ENCODE measurements at regions not wholly inside any gene's neighbourhood (a gene's known extent, or its start where the extent isn't known, plus 50 kb on each side); places are given as distances from the start of the nearest gene placed in this dataset.

GRCh38 chrX:143206966-143207365 lies 181.2 kb downstream of the SPANXN4 start:
- no peak overlapping the region for H2AFZ ChIP-seq (replicated peaks; ENCODE audit: low read length, poor library complexity)
- H3K14ac ChIP-seq (replicated peaks; ENCODE audit: low read depth, low read length) = no peak overlapping the region
- H4K5ac ChIP-seq (ENCODE audit: low read depth, low read length) = no peak overlapping the region
- intact Hi-C loops (cut with micrococcal nuclease) = no loop called here
- H3K36me3 ChIP-seq (ENCODE audit: control insufficient read depth, insufficient read depth, low read length) = no peaks in the 10 kb centered on the region
- no peak for TF ChIP-seq CTCF (conservative IDR thresholded peaks at IDR 0.05; ENCODE audit: low read depth, low read length)
- TF ChIP-seq RFX5 (IDR thresholded peaks at IDR 0.05; ENCODE audit: low read depth, low read length) = no peak
- TF ChIP-seq SMC3 (IDR thresholded peaks at IDR 0.05; ENCODE audit: low read depth, low read length) = no peak
- no peak for TF ChIP-seq RCOR1 (IDR thresholded peaks at IDR 0.05; ENCODE audit: insufficient replicate concordance, low read length)
- TF ChIP-seq CEBPB (IDR thresholded peaks at IDR 0.05; ENCODE audit: low read depth, low read length) = no peak
- TF ChIP-seq NFE2L2 (IDR thresholded peaks at IDR 0.05; ENCODE audit: low read depth, low read length) = no peak
- no peak for TF ChIP-seq BHLHE40 (IDR thresholded peaks at IDR 0.05; ENCODE audit: low read depth, low read length)
- TF ChIP-seq RAD21 (IDR thresholded peaks at IDR 0.05; ENCODE audit: low read length) = no peak
- TF ChIP-seq POLR2A (IDR thresholded peaks at IDR 0.05; ENCODE audit: low read depth, low read length) = no peak
- TF ChIP-seq MAZ (IDR thresholded peaks at IDR 0.05; ENCODE audit: borderline replicate concordance, low read depth, low read length) = no peak
- no peak for TF ChIP-seq FOS (IDR thresholded peaks at IDR 0.05; ENCODE audit: low read depth, low read length)
- no peak for TF ChIP-seq USF2 (IDR thresholded peaks at IDR 0.05; ENCODE audit: low read depth, low read length)
- TF ChIP-seq ELK1 (IDR thresholded peaks at IDR 0.05; ENCODE audit: borderline replicate concordance, low read depth, low read length) = no peak
- no peak for TF ChIP-seq MAFK (IDR thresholded peaks at IDR 0.05; ENCODE audit: low read depth, low read length)
- no peak for TF ChIP-seq MXI1 (IDR thresholded peaks at IDR 0.05; ENCODE audit: borderline replicate concordance, low read depth, low read length)
- ChIA-PET POLR2A (ENCODE audit: unreplicated experiment) (no interaction called here), CTCF (no interaction called here)
- no peak overlapping the region for H3K4me3 ChIP-seq (ENCODE audit: insufficient read depth, low read depth, low read length)
- H3K27ac ChIP-seq (ENCODE audit: insufficient read depth, low read length) = no peak overlapping the region
- H4K8ac ChIP-seq (ENCODE audit: low read depth in 2 of 2, low read length in 2 of 2) = no peak overlapping the region
- no peak overlapping the region for H2BK15ac ChIP-seq (ENCODE audit: low read depth, low read length)
- no peak for ATAC-seq (ENCODE audit: low read depth)
- DNase-seq = no peak
- H2AK5ac ChIP-seq (ENCODE audit: low read depth, low read length) = no peak overlapping the region
- H4K20me1 ChIP-seq (ENCODE audit: insufficient read depth, low read length) = no peaks in the 10 kb centered on the region
- H3K9me1 ChIP-seq (ENCODE audit: insufficient read depth, low read length) = no peaks in the 10 kb centered on the region
- WGBS, 2 experiments (ENCODE audit: extremely low coverage in 2 of 2, insufficient read length in 1 of 2) = no CpG with 5 or more reads among the region's 1 CpG
- dilution Hi-C loops (cut with HindIII; ENCODE audit: low sequenced_read_pairs, unreplicated experiment) = no loop called here
- no peaks in the 10 kb centered on the region for H3K79me1 ChIP-seq (ENCODE audit: low read depth in 1 of 2, low read length in 2 of 2)
- H3K18ac ChIP-seq (ENCODE audit: low read depth, low read length) = no peak overlapping the region
- no TSS peak for BruUV-seq (replicated peaks)
- no peak overlapping the region for H2BK20ac ChIP-seq (ENCODE audit: low read depth, low read length)
- no peak overlapping the region for H2BK5ac ChIP-seq (ENCODE audit: low read depth, low read length, poor library complexity, severe bottlenecking)
- no peaks in the 10 kb centered on the region for H3K4me1 ChIP-seq (ENCODE audit: control insufficient read depth, insufficient read depth, low read length)
- no peaks in the 10 kb centered on the region for H3K27me3 ChIP-seq (ENCODE audit: control insufficient read depth, insufficient read depth, low read length)
- H2BK120ac ChIP-seq (ENCODE audit: low read depth, low read length) = no peak overlapping the region
- no peak overlapping the region for H2AK9ac ChIP-seq (replicated peaks; ENCODE audit: low read depth, low read length, poor library complexity)
- no peak overlapping the region for H3K4ac ChIP-seq (ENCODE audit: low read depth, low read length)
- H4K91ac ChIP-seq (ENCODE audit: insufficient read depth, low read depth, low read length) = no peak overlapping the region
- H3K4me2 ChIP-seq (ENCODE audit: low read depth, low read length) = no peak overlapping the region
- no peak overlapping the region for H3K23ac ChIP-seq (ENCODE audit: low read depth, low read length)
- in situ Hi-C loops (cut with MboI; ENCODE audit: low sequenced_read_pairs) = no loop called here
- no peak overlapping the region for H3K56ac ChIP-seq (ENCODE audit: extremely low read depth, insufficient read depth, low read length)
- H3K9me3 ChIP-seq (ENCODE audit: control insufficient read depth, insufficient read depth, low read length) = peaks cover 5% of the 10 kb centered on the region
- no peak overlapping the region for H3K9ac ChIP-seq (ENCODE audit: low read depth, low read length)

Measured in IMR-90 (cell line).